Neural cell (in vitro differentiated cells): ENCODE measurements at regions not wholly inside any gene's neighbourhood (a gene's known extent, or its start where the extent isn't known, plus 50 kb on each side); places are given as distances from the start of the nearest gene placed in this dataset.

ENCODE experiments used
- H2AFZ ChIP-seq: fragments of 200-600, 300-800 bp; sonication (generic), shearing (Covaris generic); 2 replicates; pipeline ENCODE4 v1.6.0; 2014; ENCODE audit warnings: low read depth, mild to moderate bottlenecking, antibody characterized with exemption, low read length, moderate library complexity
- H3F3A ChIP-seq: fragments of 200-600 bp; shearing (Covaris generic); 2 replicates; pipeline ENCODE4 v1.6.1; 2016; ENCODE audit warnings: mild to moderate bottlenecking, moderate library complexity, mixed read lengths, antibody characterized with exemption, low read length; ENCODE audit not compliant: insufficient read depth, poor library complexity, severe bottlenecking
- H3K27ac ChIP-seq: fragments of 200-600, 300-800 bp; sonication (generic), shearing (Covaris generic); 2 replicates; pipeline ENCODE4 v1.5.1; 2014; ENCODE audit warnings: mild to moderate bottlenecking, low read length, moderate library complexity
- H3K27me3 ChIP-seq: fragments of 300-800, 200-600 bp; sonication (generic), shearing (Covaris generic); 2 replicates; pipeline ENCODE4 v1.6.0; 2014; ENCODE audit warnings: mild to moderate bottlenecking, low read depth, low read length, moderate library complexity; ENCODE audit not compliant: insufficient read depth
- H3K36me3 ChIP-seq: fragments of 300-800, 200-600 bp; sonication (generic), shearing (Covaris generic); 2 replicates; pipeline ENCODE4 v1.5.1; 2014; ENCODE audit warnings: mild to moderate bottlenecking, antibody characterized with exemption, low read length, moderate library complexity; ENCODE audit not compliant: insufficient read depth
- H3K4me2 ChIP-seq: fragments of 300-800, 200-600 bp; sonication (generic), shearing (Covaris generic); 2 replicates; pipeline ENCODE4 v1.6.0; 2014; ENCODE audit warnings: mild to moderate bottlenecking, low read length
- H3K4me3 ChIP-seq: fragments of 300-800, 200-600 bp; sonication (generic), shearing (Covaris generic); 2 replicates; pipeline ENCODE4 v1.5.1; 2014; ENCODE audit warnings: mild to moderate bottlenecking, low read length, moderate library complexity
- H3K79me2 ChIP-seq: fragments of 200-600 bp; shearing (Covaris generic); replicated peaks from 2 replicates; pipeline ENCODE4 v1.6.0; 2014; ENCODE audit warnings: mild to moderate bottlenecking, low read length, moderate library complexity; ENCODE audit not compliant: insufficient read depth
- H3K9ac ChIP-seq: fragments of 300-800, 200-600 bp; sonication (generic), shearing (Covaris generic); 2 replicates; pipeline ENCODE4 v1.6.1; 2016; ENCODE audit warnings: mild to moderate bottlenecking, low read length, mixed read lengths
- H3K9me2 ChIP-seq: fragments of 200-600 bp; shearing (Covaris generic); 2 replicates; pipeline ENCODE4 v1.6.1; 2016; ENCODE audit warnings: mild to moderate bottlenecking, low read length, mixed read lengths; ENCODE audit not compliant: insufficient read depth
- H3K9me3 ChIP-seq: fragments of 200-600, 300-800 bp; sonication (generic), shearing (Covaris generic); 2 replicates; pipeline ENCODE4 v1.6.1; 2016; ENCODE audit warnings: mild to moderate bottlenecking, mixed run types, low read length, moderate library complexity, mixed read lengths
- H4K20me1 ChIP-seq: fragments of 200-600 bp; shearing (Covaris generic); 2 replicates; pipeline ENCODE4 v1.6.1; 2016; ENCODE audit warnings: mild to moderate bottlenecking, mixed run types; ENCODE audit not compliant: insufficient read depth
- EP300 ChIP-seq: fragments of 450-650 bp; conservative IDR thresholded peaks from 2 replicates; pipeline ENCODE4 v1.6.1; 2014; ENCODE audit warnings: antibody characterized with exemption, mild to moderate bottlenecking, moderate library complexity; ENCODE audit not compliant: poor library complexity, severe bottlenecking
- EZH2 ChIP-seq: fragments of 200-600, 300-800 bp; shearing (Covaris generic), sonication (generic); IDR thresholded peaks from 2 replicates; pipeline ENCODE4 v1.6.1; 2014; ENCODE audit warnings: antibody characterized with exemption, low read length, borderline replicate concordance, mild to moderate bottlenecking; ENCODE audit not compliant: insufficient read depth, poor library complexity, severe bottlenecking
- MXI1 ChIP-seq: fragments of 450-650 bp; conservative IDR thresholded peaks from 2 replicates; pipeline ENCODE4 v1.6.1; 2014; ENCODE audit warnings: antibody characterized with exemption, mild to moderate bottlenecking; ENCODE audit not compliant: poor library complexity, severe bottlenecking
- POLR2AphosphoS5 ChIP-seq: IDR thresholded peaks from 2 replicates; pipeline ENCODE4 v1.6.1; 2012
- RAD21 ChIP-seq: fragments of 450-650 bp; conservative IDR thresholded peaks from 2 replicates; pipeline ENCODE4 v1.6.1; 2014; ENCODE audit warnings: antibody characterized with exemption, mild to moderate bottlenecking, moderate library complexity
- SMC3 ChIP-seq: fragments of 450-650 bp; conservative IDR thresholded peaks from 2 replicates; pipeline ENCODE4 v1.6.1; 2014; ENCODE audit warnings: antibody characterized with exemption, mild to moderate bottlenecking, moderate library complexity; ENCODE audit not compliant: poor library complexity
- TAF1 ChIP-seq: IDR thresholded peaks from 2 replicates; pipeline ENCODE4 v1.6.1; 2012; ENCODE audit warnings: low read depth
- TF ChIP-seq, protein P1 (sequence below): IDR thresholded peaks from 2 replicates; pipeline ENCODE4 v1.6.1; 2012; ENCODE audit warnings: borderline replicate concordance
- TF ChIP-seq, protein P2 (sequence below): fragments of 450-650 bp; IDR thresholded peaks from 2 replicates; pipeline ENCODE4 v1.5.1; 2014; ENCODE audit warnings: antibody characterized with exemption, mild to moderate bottlenecking, moderate library complexity; ENCODE audit not compliant: poor library complexity, severe bottlenecking

DNA sequence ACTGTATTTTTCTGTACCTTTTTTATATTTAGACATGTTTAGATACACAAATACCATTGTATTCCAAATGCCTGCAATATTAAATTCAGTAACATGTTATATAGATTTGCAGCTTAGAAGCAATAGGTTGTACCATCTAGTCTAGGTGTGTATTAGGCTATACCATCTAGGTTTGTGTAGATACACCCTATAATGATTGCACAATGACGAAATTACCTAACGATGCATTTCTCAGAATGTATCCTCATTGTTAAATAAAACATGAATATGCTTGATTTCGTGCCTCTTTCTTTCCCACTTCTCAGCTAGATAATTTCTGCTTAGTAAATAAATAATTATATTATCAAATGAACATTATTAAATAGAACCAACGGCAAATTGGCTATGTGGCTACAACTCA lies 653.0 kb downstream of the EPM2A start:
- H3K79me2 ChIP-seq, result no peaks in the 10 kb centered on the region
- H3K4me3 ChIP-seq, result no peak overlapping the region
- H2AFZ ChIP-seq, result no peak overlapping the region
- H3K9me3 ChIP-seq, result no peaks in the 10 kb centered on the region
- no peaks in the 10 kb centered on the region for H3F3A ChIP-seq
- no peaks in the 10 kb centered on the region for H4K20me1 ChIP-seq
- TF ChIP-seq, protein P1, sequence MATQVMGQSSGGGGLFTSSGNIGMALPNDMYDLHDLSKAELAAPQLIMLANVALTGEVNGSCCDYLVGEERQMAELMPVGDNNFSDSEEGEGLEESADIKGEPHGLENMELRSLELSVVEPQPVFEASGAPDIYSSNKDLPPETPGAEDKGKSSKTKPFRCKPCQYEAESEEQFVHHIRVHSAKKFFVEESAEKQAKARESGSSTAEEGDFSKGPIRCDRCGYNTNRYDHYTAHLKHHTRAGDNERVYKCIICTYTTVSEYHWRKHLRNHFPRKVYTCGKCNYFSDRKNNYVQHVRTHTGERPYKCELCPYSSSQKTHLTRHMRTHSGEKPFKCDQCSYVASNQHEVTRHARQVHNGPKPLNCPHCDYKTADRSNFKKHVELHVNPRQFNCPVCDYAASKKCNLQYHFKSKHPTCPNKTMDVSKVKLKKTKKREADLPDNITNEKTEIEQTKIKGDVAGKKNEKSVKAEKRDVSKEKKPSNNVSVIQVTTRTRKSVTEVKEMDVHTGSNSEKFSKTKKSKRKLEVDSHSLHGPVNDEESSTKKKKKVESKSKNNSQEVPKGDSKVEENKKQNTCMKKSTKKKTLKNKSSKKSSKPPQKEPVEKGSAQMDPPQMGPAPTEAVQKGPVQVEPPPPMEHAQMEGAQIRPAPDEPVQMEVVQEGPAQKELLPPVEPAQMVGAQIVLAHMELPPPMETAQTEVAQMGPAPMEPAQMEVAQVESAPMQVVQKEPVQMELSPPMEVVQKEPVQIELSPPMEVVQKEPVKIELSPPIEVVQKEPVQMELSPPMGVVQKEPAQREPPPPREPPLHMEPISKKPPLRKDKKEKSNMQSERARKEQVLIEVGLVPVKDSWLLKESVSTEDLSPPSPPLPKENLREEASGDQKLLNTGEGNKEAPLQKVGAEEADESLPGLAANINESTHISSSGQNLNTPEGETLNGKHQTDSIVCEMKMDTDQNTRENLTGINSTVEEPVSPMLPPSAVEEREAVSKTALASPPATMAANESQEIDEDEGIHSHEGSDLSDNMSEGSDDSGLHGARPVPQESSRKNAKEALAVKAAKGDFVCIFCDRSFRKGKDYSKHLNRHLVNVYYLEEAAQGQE, result no peak
- TF ChIP-seq EZH2 (no peak), RAD21 (no peak), TAF1 (no peak), EP300 (no peak)
- TF ChIP-seq, protein P2, sequence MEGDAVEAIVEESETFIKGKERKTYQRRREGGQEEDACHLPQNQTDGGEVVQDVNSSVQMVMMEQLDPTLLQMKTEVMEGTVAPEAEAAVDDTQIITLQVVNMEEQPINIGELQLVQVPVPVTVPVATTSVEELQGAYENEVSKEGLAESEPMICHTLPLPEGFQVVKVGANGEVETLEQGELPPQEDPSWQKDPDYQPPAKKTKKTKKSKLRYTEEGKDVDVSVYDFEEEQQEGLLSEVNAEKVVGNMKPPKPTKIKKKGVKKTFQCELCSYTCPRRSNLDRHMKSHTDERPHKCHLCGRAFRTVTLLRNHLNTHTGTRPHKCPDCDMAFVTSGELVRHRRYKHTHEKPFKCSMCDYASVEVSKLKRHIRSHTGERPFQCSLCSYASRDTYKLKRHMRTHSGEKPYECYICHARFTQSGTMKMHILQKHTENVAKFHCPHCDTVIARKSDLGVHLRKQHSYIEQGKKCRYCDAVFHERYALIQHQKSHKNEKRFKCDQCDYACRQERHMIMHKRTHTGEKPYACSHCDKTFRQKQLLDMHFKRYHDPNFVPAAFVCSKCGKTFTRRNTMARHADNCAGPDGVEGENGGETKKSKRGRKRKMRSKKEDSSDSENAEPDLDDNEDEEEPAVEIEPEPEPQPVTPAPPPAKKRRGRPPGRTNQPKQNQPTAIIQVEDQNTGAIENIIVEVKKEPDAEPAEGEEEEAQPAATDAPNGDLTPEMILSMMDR, result no peak
- H3K27me3 ChIP-seq, result no peaks in the 10 kb centered on the region
- no peaks in the 10 kb centered on the region for H3K9me2 ChIP-seq
- H3K27ac ChIP-seq, result no peak overlapping the region
- no peaks in the 10 kb centered on the region for H3K36me3 ChIP-seq
- no peak overlapping the region for H3K4me2 ChIP-seq
- H3K9ac ChIP-seq, result no peak overlapping the region

DNA sequence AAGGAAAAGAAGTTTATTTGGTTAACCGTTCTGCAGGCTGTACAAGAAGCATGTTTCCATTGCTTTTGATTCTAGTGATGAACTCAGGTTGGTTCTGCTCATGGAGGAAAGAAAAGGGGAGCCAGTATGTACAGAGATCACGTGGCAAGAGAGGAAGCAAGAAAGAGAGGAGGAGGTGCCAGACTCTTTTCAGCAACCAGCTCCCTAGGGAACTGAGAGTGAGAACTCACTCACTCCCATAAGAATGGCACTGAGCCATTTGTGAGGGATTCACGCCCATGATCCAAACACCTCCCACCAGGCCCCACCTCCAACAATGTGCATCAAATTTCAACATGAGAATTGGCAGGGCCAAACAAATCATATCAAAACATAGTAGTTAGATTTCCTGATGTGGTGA lies 649.1 kb downstream of the EPM2A start:
- H3K79me2 ChIP-seq, result no peaks in the 10 kb centered on the region
- no peaks in the 10 kb centered on the region for H3F3A ChIP-seq
- no peaks in the 10 kb centered on the region for H3K36me3 ChIP-seq
- no peaks in the 10 kb centered on the region for H4K20me1 ChIP-seq
- H3K27me3 ChIP-seq, result no peaks in the 10 kb centered on the region
- no peak overlapping the region for H2AFZ ChIP-seq
- no peaks in the 10 kb centered on the region for H3K9me3 ChIP-seq
- H3K9me2 ChIP-seq, result no peaks in the 10 kb centered on the region
- no peak overlapping the region for H3K9ac ChIP-seq
- TF ChIP-seq EZH2, result no peak
- no peak for TF ChIP-seq RAD21
- TF ChIP-seq, protein P2, result no peak
- TF ChIP-seq SMC3, result no peak
- no peak for TF ChIP-seq TAF1
- TF ChIP-seq MXI1, result no peak
- TF ChIP-seq, protein P1, result no peak
- no peak for TF ChIP-seq POLR2AphosphoS5
- TF ChIP-seq EP300, result no peak
- H3K4me3 ChIP-seq, result no peak overlapping the region
- no peak overlapping the region for H3K4me2 ChIP-seq
- no peak overlapping the region for H3K27ac ChIP-seq
